Endothelial cell of umbilical vein (primary cell): ENCODE measurements at regions not wholly inside any gene's neighbourhood (a gene's known extent, or its start where the extent isn't known, plus 50 kb on each side); places are given as distances from the start of the nearest gene placed in this dataset.

ENCODE experiments used
- BruUV-seq: library from RNA; stranded (reverse); fragments of 400-500 nt; replicated peaks from 2 replicates; lab custom pipeline; 2021; lab: Mats Ljungman, UMichigan
- CTCF ChIA-PET: fragments of 300-600, 350-600 bp; sonication (Branson Sonifier 250); formaldehyde crosslinking; loops from one replicate; lab custom pipeline; 2021; ENCODE audit warnings: antibody characterized with exemption, inconsistent platforms; lab: Charles Lee
- POLR2A ChIA-PET: fragments of 300-600, 350-600 bp; sonication (Branson Sonifier 250); formaldehyde crosslinking; loops from one replicate; lab custom pipeline; 2021; ENCODE audit warnings: antibody characterized with exemption, inconsistent platforms; lab: Charles Lee
- DNase-seq: peaks from one replicate; pipeline ENCODE4 v3.0.0-alpha.2; 2011; ENCODE audit warnings: low read depth, low spot score
- FAIRE-seq: peaks from 2 replicates; lab custom pipeline; 2011; peaks lifted over from hg19 to GRCh38; lab: Jason Lieb, UNC
- H2AFZ ChIP-seq: 2 replicates; pipeline ENCODE4 v1.6.0; 2012; ENCODE audit warnings: low read depth, low read length, control low read depth, inconsistent platforms
- H3K27ac ChIP-seq: 2 replicates; pipeline ENCODE4 v1.5.1; 2011; ENCODE audit warnings: low read depth, mild to moderate bottlenecking, control low read depth, low read length, moderate library complexity; ENCODE audit not compliant: insufficient read depth
- H3K27me3 ChIP-seq, 2 experiments: 2 replicates each; pipeline versions ENCODE4 v1.6.0 to v1.6.1; 2011; ENCODE audit warnings: low read length in 2 of 2, mixed read lengths in 1 of 2; ENCODE audit not compliant: control insufficient read depth in 2 of 2, insufficient read depth in 2 of 2
- H3K36me3 ChIP-seq, 2 experiments: 2 replicates in 1 of 2; 3 replicates in 1 of 2; pipeline ENCODE4 v1.5.1; 2011; ENCODE audit warnings: low read length in 2 of 2, mild to moderate bottlenecking in 1 of 2, moderate library complexity in 1 of 2; ENCODE audit not compliant: control insufficient read depth in 2 of 2, insufficient read depth in 2 of 2; ENCODE audit errors: extremely low read depth in 1 of 2
- H3K4me1 ChIP-seq: 3 replicates; pipeline ENCODE4 v1.5.1; 2011; ENCODE audit warnings: mild to moderate bottlenecking, low read length; ENCODE audit not compliant: control insufficient read depth, insufficient read depth; ENCODE audit errors: extremely low read depth
- H3K4me2 ChIP-seq: 2 replicates; pipeline ENCODE4 v1.6.1; 2011; ENCODE audit warnings: low read length, control low read depth, mixed read lengths; ENCODE audit not compliant: insufficient read depth
- H3K4me3 ChIP-seq, 3 experiments: fragments of 200-600 bp in 1 of 3; sonication (generic), shearing (Covaris generic) in 1 of 3; replicated peaks in 1 of 3; 2 replicates each; pipeline ENCODE4 v1.5.1; 2011 to 2016; ENCODE audit warnings: control low read depth in 3 of 3, low read length in 3 of 3, mild to moderate bottlenecking in 2 of 3, inconsistent platforms in 1 of 3, low read depth in 1 of 3, moderate library complexity in 1 of 3; ENCODE audit not compliant: insufficient read depth in 1 of 3
- H3K79me2 ChIP-seq: 2 replicates; pipeline ENCODE4 v1.6.0; 2012; ENCODE audit warnings: low read length, inconsistent platforms; ENCODE audit not compliant: control insufficient read depth, insufficient read depth
- H3K9ac ChIP-seq: replicated peaks from 2 replicates; pipeline ENCODE3; 2011; ENCODE audit warnings: low read length, control low read depth; ENCODE audit not compliant: insufficient read depth; ENCODE audit errors: extremely low read depth
- H3K9me1 ChIP-seq: replicated peaks from 3 replicates; pipeline ENCODE4 v1.6.0; 2011; ENCODE audit warnings: mild to moderate bottlenecking, low read length; ENCODE audit not compliant: control insufficient read depth, insufficient read depth; ENCODE audit errors: extremely low read depth
- H3K9me3 ChIP-seq: replicated peaks from 2 replicates; pipeline ENCODE4 v1.5.1; 2012; ENCODE audit warnings: low read length, inconsistent platforms; ENCODE audit not compliant: control insufficient read depth, insufficient read depth
- H4K20me1 ChIP-seq: replicated peaks from 2 replicates; pipeline ENCODE3; 2011; ENCODE audit warnings: mild to moderate bottlenecking, low read length; ENCODE audit not compliant: control insufficient read depth, insufficient read depth; ENCODE audit errors: extremely low read depth
- CTCF ChIP-seq, 2 donors: IDR thresholded peaks; 1 replicate in 1 of 2; 2 replicates in 1 of 2; pipeline ENCODE4 v1.5.1; 2011; ENCODE audit warnings: low read length in 2 of 2, mild to moderate bottlenecking in 2 of 2, moderate library complexity in 2 of 2, control low read depth in 1 of 2, inconsistent platforms in 1 of 2, low read depth in 1 of 2; ENCODE audit not compliant: insufficient read depth in 1 of 2; ENCODE audit errors: extremely low read depth in 1 of 2
- FOS ChIP-seq: IDR thresholded peaks from 2 replicates; pipeline ENCODE4 v1.6.1; 2011; ENCODE audit warnings: mild to moderate bottlenecking, low read length, moderate library complexity, borderline replicate concordance; ENCODE audit not compliant: insufficient read depth
- GATA2 ChIP-seq: IDR thresholded peaks from 2 replicates; pipeline ENCODE4 v1.7.0; 2011; ENCODE audit warnings: low read depth, mild to moderate bottlenecking, moderate library complexity, mixed read lengths, low read length; ENCODE audit not compliant: insufficient read length, insufficient read depth
- MYC ChIP-seq: IDR thresholded peaks from one replicate; pipeline ENCODE4 v1.6.1; 2011; ENCODE audit warnings: mild to moderate bottlenecking, low read depth, low read length
- POLR2AphosphoS5 ChIP-seq: IDR thresholded peaks from 2 replicates; pipeline ENCODE4 v1.6.1; 2012; ENCODE audit warnings: low read depth, mild to moderate bottlenecking, control low read depth, low read length, moderate library complexity; ENCODE audit not compliant: insufficient read depth
- dilution Hi-C: fragments of 300-500 bp; cut with MboI; formaldehyde crosslinking; loops from one replicate; pipeline ENCODE4 v1.15.0; 2019; ENCODE audit warnings: low sequenced_read_pairs; ENCODE audit not compliant: extremely low pct_ligation_motif_present
- intact Hi-C: fragments of 100-400 bp; cut with micrococcal nuclease; formaldehyde crosslinking; loops from one replicate; pipeline ENCODE4 v1.10.0; 2022

DNA sequence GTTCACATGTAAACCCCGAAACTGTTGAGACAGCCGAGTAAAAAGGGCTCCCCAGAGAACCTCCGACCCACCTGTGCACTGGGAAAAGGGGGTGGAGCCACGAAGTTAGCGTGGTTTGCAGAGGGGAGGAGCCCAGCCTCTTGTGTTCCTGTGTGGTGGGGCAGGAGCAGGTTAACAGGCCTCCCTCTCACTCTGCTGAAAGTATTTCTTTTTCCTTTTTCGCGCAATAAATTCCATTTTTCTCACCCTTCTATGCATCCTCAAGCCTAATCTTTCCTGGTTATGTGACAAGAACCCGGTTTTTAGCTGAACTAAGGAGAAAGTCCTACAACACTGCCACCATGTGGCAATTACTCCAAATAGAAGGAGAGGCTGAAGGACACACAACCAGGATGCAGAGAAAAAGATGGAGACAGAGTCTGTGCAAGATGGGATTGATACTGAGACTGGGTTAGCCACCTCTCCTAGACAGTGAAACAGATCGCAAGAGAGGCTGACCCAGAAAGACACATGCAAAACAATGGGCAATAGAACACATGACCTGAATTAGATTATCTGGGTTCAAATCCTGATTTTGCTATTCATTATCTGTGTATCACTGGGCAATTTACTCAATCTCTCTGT lies 168.7 kb upstream of the PRSS16 start:
- Histone ChIP-seq H3K4me1 (peaks cover 2% of the 10 kb centered on the region), H3K9me1 (no peaks in the 10 kb centered on the region), H3K9me3 (no peaks in the 10 kb centered on the region), H3K4me3 (no peak overlapping the region), H3K4me2 (peak overlapping the region; percentile 42), H3K27me3 (peaks cover 6 to 16% of the 10 kb centered on the region in 2 experiments), H4K20me1 (no peaks in the 10 kb centered on the region), H2AFZ (peak overlapping the region; percentile 50), H3K79me2 (no peaks in the 10 kb centered on the region), H3K27ac (no peak overlapping the region), H3K36me3 (no peaks in the 10 kb centered on the region), H3K9ac (no peak overlapping the region)
- ChIA-PET POLR2A (no interaction called here), CTCF (interaction anchor here (0.6 to 4.6 kb wide), 16 partner anchors 9 to 930 kb away, joined by 3 to 26 read pairs (median 5); no protein-coding TSS in a partner anchor)
- TF ChIP-seq CTCF (IDR thresholded peaks at IDR 0.05; ENCODE audit: extremely low read depth in 1 of 2, insufficient read depth in 1 of 2, low read depth in 1 of 2, low read length in 2 of 2) (peak; percentile 48 to 49), POLR2AphosphoS5 (no peak), MYC (no peak)
- DNase-seq (peak; percentile 71), FAIRE-seq (peak; percentile 77)
- dilution Hi-C loops (no loop called here), intact Hi-C loops (loop anchor here (1.0 to 5.0 kb wide), 3 partner anchors 472 to 737 kb away; no protein-coding TSS in a partner anchor)
- BruUV-seq: no TSS peak

GRCh38 chr6:27081188-27081587 lies 166.3 kb upstream of the PRSS16 start:
- ChIA-PET POLR2A (no interaction called here), CTCF (interaction anchor here (1.3 to 4.6 kb wide), 4 partner anchors 14 to 486 kb away, joined by 3 to 26 read pairs (median 12); no protein-coding TSS in a partner anchor)
- H3K9me3 ChIP-seq: no peaks in the 10 kb centered on the region
- DNase-seq (no peak), FAIRE-seq (peak; percentile 8)
- intact Hi-C loops (no loop called here), dilution Hi-C loops (no loop called here)
- H3K36me3 ChIP-seq: no peaks in the 10 kb centered on the region
- H3K27ac ChIP-seq: no peak overlapping the region
- H2AFZ ChIP-seq: no peak overlapping the region
- H3K4me1 ChIP-seq: peaks cover 2% of the 10 kb centered on the region
- H3K4me3 ChIP-seq: no peak overlapping the region
- H3K79me2 ChIP-seq: no peaks in the 10 kb centered on the region
- TF ChIP-seq GATA2 (peak; percentile 53), FOS (no peak), POLR2AphosphoS5 (no peak)
- no peaks in the 10 kb centered on the region for H4K20me1 ChIP-seq
- H3K9me1 ChIP-seq: no peaks in the 10 kb centered on the region
- no peak overlapping the region for H3K4me2 ChIP-seq
- H3K9ac ChIP-seq: no peak overlapping the region
- BruUV-seq: no TSS peak
- peaks cover 3 to 19% of the 10 kb centered on the region in 2 experiments for H3K27me3 ChIP-seq
